Endothelial cell of umbilical vein (primary cell): ENCODE measurements at regions not wholly inside any gene's neighbourhood (a gene's known extent, or its start where the extent isn't known, plus 50 kb on each side); places are given as distances from the start of the nearest gene placed in this dataset.
"Not testable (repeated sequence)": the region's sequence is repeated elsewhere in the genome, so short reads cannot be mapped to it uniquely, and the experiment has no call there.

ENCODE experiments used
- BruUV-seq: library from RNA; stranded (reverse); fragments of 400-500 nt; replicated peaks from 2 replicates; lab custom pipeline; 2021; lab: Mats Ljungman, UMichigan
- CTCF ChIA-PET: fragments of 300-600, 350-600 bp; sonication (Branson Sonifier 250); formaldehyde crosslinking; loops from one replicate; lab custom pipeline; 2021; ENCODE audit warnings: antibody characterized with exemption, inconsistent platforms; lab: Charles Lee
- POLR2A ChIA-PET: fragments of 300-600, 350-600 bp; sonication (Branson Sonifier 250); formaldehyde crosslinking; loops from one replicate; lab custom pipeline; 2021; ENCODE audit warnings: antibody characterized with exemption, inconsistent platforms; lab: Charles Lee
- DNase-seq: peaks from one replicate; pipeline ENCODE4 v3.0.0-alpha.2; 2011; ENCODE audit warnings: low read depth, low spot score
- FAIRE-seq: peaks from 2 replicates; lab custom pipeline; 2011; peaks lifted over from hg19 to GRCh38; lab: Jason Lieb, UNC
- H2AFZ ChIP-seq: 2 replicates; pipeline ENCODE4 v1.6.0; 2012; ENCODE audit warnings: low read depth, low read length, control low read depth, inconsistent platforms
- H3K27ac ChIP-seq: 2 replicates; pipeline ENCODE4 v1.5.1; 2011; ENCODE audit warnings: low read depth, mild to moderate bottlenecking, control low read depth, low read length, moderate library complexity; ENCODE audit not compliant: insufficient read depth
- H3K27me3 ChIP-seq, 2 experiments: 2 replicates each; pipeline versions ENCODE4 v1.6.0 to v1.6.1; 2011; ENCODE audit warnings: low read length in 2 of 2, mixed read lengths in 1 of 2; ENCODE audit not compliant: control insufficient read depth in 2 of 2, insufficient read depth in 2 of 2
- H3K36me3 ChIP-seq, 2 experiments: 2 replicates in 1 of 2; 3 replicates in 1 of 2; pipeline ENCODE4 v1.5.1; 2011; ENCODE audit warnings: low read length in 2 of 2, mild to moderate bottlenecking in 1 of 2, moderate library complexity in 1 of 2; ENCODE audit not compliant: control insufficient read depth in 2 of 2, insufficient read depth in 2 of 2; ENCODE audit errors: extremely low read depth in 1 of 2
- H3K4me1 ChIP-seq: 3 replicates; pipeline ENCODE4 v1.5.1; 2011; ENCODE audit warnings: mild to moderate bottlenecking, low read length; ENCODE audit not compliant: control insufficient read depth, insufficient read depth; ENCODE audit errors: extremely low read depth
- H3K4me2 ChIP-seq: 2 replicates; pipeline ENCODE4 v1.6.1; 2011; ENCODE audit warnings: low read length, control low read depth, mixed read lengths; ENCODE audit not compliant: insufficient read depth
- H3K4me3 ChIP-seq, 3 experiments: fragments of 200-600 bp in 1 of 3; sonication (generic), shearing (Covaris generic) in 1 of 3; replicated peaks in 1 of 3; 2 replicates each; pipeline ENCODE4 v1.5.1; 2011 to 2016; ENCODE audit warnings: control low read depth in 3 of 3, low read length in 3 of 3, mild to moderate bottlenecking in 2 of 3, inconsistent platforms in 1 of 3, low read depth in 1 of 3, moderate library complexity in 1 of 3; ENCODE audit not compliant: insufficient read depth in 1 of 3
- H3K79me2 ChIP-seq: 2 replicates; pipeline ENCODE4 v1.6.0; 2012; ENCODE audit warnings: low read length, inconsistent platforms; ENCODE audit not compliant: control insufficient read depth, insufficient read depth
- H3K9ac ChIP-seq: replicated peaks from 2 replicates; pipeline ENCODE3; 2011; ENCODE audit warnings: low read length, control low read depth; ENCODE audit not compliant: insufficient read depth; ENCODE audit errors: extremely low read depth
- H3K9me1 ChIP-seq: replicated peaks from 3 replicates; pipeline ENCODE4 v1.6.0; 2011; ENCODE audit warnings: mild to moderate bottlenecking, low read length; ENCODE audit not compliant: control insufficient read depth, insufficient read depth; ENCODE audit errors: extremely low read depth
- H3K9me3 ChIP-seq: replicated peaks from 2 replicates; pipeline ENCODE4 v1.5.1; 2012; ENCODE audit warnings: low read length, inconsistent platforms; ENCODE audit not compliant: control insufficient read depth, insufficient read depth
- H4K20me1 ChIP-seq: replicated peaks from 2 replicates; pipeline ENCODE3; 2011; ENCODE audit warnings: mild to moderate bottlenecking, low read length; ENCODE audit not compliant: control insufficient read depth, insufficient read depth; ENCODE audit errors: extremely low read depth
- EZH2 ChIP-seq: IDR thresholded peaks from 2 replicates; pipeline ENCODE4 v1.6.1; 2012; ENCODE audit warnings: borderline replicate concordance, low read depth, mild to moderate bottlenecking, moderate library complexity, low read length, inconsistent platforms; ENCODE audit not compliant: severe bottlenecking
- FOS ChIP-seq: IDR thresholded peaks from 2 replicates; pipeline ENCODE4 v1.6.1; 2011; ENCODE audit warnings: mild to moderate bottlenecking, low read length, moderate library complexity, borderline replicate concordance; ENCODE audit not compliant: insufficient read depth
- GATA2 ChIP-seq: IDR thresholded peaks from 2 replicates; pipeline ENCODE4 v1.7.0; 2011; ENCODE audit warnings: low read depth, mild to moderate bottlenecking, moderate library complexity, mixed read lengths, low read length; ENCODE audit not compliant: insufficient read length, insufficient read depth
- JUN ChIP-seq: IDR thresholded peaks from 2 replicates; pipeline ENCODE4 v1.6.1; 2011; ENCODE audit warnings: borderline replicate concordance, low read depth; ENCODE audit not compliant: insufficient read length, insufficient read depth
- MYC ChIP-seq: IDR thresholded peaks from one replicate; pipeline ENCODE4 v1.6.1; 2011; ENCODE audit warnings: mild to moderate bottlenecking, low read depth, low read length
- POLR2A ChIP-seq: IDR thresholded peaks from 2 replicates; pipeline ENCODE4 v1.6.1; 2012; ENCODE audit warnings: low read depth, mild to moderate bottlenecking, control low read depth, low read length
- POLR2AphosphoS5 ChIP-seq: IDR thresholded peaks from 2 replicates; pipeline ENCODE4 v1.6.1; 2012; ENCODE audit warnings: low read depth, mild to moderate bottlenecking, control low read depth, low read length, moderate library complexity; ENCODE audit not compliant: insufficient read depth
- dilution Hi-C: fragments of 300-500 bp; cut with MboI; formaldehyde crosslinking; loops from one replicate; pipeline ENCODE4 v1.15.0; 2019; ENCODE audit warnings: low sequenced_read_pairs; ENCODE audit not compliant: extremely low pct_ligation_motif_present
- intact Hi-C: fragments of 100-400 bp; cut with micrococcal nuclease; formaldehyde crosslinking; loops from one replicate; pipeline ENCODE4 v1.10.0; 2022
- TF ChIP-seq, protein P1 (sequence below), 2 donors: IDR thresholded peaks; 1 replicate in 1 of 2; 2 replicates in 1 of 2; pipeline ENCODE4 v1.5.1; 2011; ENCODE audit warnings: low read length in 2 of 2, mild to moderate bottlenecking in 2 of 2, moderate library complexity in 2 of 2, control low read depth in 1 of 2, inconsistent platforms in 1 of 2, low read depth in 1 of 2; ENCODE audit not compliant: insufficient read depth in 1 of 2; ENCODE audit errors: extremely low read depth in 1 of 2
- TF ChIP-seq, protein P2 (sequence below): IDR thresholded peaks from 2 replicates; pipeline ENCODE4 v1.6.1; 2011; ENCODE audit not compliant: insufficient read depth, insufficient read length

DNA sequence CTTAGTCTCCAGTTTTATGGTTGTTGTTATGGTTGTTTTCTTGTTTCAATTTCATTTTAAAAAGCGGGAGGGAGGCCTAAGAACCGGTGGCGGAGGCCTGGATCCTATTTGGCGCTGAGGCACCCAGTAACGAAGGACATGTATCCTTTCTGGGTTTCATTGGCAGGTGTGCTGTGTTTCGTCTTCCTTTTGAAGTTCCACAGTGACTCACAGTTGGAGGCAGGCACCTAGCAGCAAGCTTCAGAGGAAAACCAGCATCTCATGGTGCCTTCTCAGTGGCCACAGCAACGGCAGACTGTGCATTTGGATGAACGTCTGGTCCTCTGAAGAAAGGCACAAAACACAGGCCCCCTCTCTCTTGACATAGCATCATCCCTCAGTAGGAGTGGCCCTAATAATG lies 697.2 kb downstream of the EFNB2 start:
- Histone ChIP-seq H3K4me2 (no peak overlapping the region), H3K4me3 (no peak overlapping the region), H3K9me1 (no peaks in the 10 kb centered on the region), H3K4me1 (no peaks in the 10 kb centered on the region), H3K36me3 (no peaks in the 10 kb centered on the region), H3K9me3 (no peaks in the 10 kb centered on the region), H3K79me2 (no peaks in the 10 kb centered on the region), H3K27ac (no peak overlapping the region), H3K27me3 (no peaks in the 10 kb centered on the region), H4K20me1 (no peaks in the 10 kb centered on the region), H3K9ac (no peak overlapping the region), H2AFZ (no peak overlapping the region)
- DNase-seq, result no peak
- POLR2A ChIA-PET, result no interaction called here
- no peak for FAIRE-seq
- intact Hi-C loops, result no loop called here
- no peak for TF ChIP-seq EZH2
- no peak for TF ChIP-seq FOS
- TF ChIP-seq JUN, result no peak
- TF ChIP-seq, protein P1, sequence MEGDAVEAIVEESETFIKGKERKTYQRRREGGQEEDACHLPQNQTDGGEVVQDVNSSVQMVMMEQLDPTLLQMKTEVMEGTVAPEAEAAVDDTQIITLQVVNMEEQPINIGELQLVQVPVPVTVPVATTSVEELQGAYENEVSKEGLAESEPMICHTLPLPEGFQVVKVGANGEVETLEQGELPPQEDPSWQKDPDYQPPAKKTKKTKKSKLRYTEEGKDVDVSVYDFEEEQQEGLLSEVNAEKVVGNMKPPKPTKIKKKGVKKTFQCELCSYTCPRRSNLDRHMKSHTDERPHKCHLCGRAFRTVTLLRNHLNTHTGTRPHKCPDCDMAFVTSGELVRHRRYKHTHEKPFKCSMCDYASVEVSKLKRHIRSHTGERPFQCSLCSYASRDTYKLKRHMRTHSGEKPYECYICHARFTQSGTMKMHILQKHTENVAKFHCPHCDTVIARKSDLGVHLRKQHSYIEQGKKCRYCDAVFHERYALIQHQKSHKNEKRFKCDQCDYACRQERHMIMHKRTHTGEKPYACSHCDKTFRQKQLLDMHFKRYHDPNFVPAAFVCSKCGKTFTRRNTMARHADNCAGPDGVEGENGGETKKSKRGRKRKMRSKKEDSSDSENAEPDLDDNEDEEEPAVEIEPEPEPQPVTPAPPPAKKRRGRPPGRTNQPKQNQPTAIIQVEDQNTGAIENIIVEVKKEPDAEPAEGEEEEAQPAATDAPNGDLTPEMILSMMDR (IDR thresholded peaks at IDR 0.05; ENCODE audit: extremely low read depth in 1 of 2, insufficient read depth in 1 of 2, low read depth in 1 of 2, low read length in 2 of 2), result no peak
- TF ChIP-seq GATA2, result no peak
- no peak for TF ChIP-seq POLR2AphosphoS5
- TF ChIP-seq MYC, result no peak
- no peak for TF ChIP-seq POLR2A
- TF ChIP-seq, protein P2, sequence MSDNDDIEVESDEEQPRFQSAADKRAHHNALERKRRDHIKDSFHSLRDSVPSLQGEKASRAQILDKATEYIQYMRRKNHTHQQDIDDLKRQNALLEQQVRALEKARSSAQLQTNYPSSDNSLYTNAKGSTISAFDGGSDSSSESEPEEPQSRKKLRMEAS, result no peak
- no TSS peak for BruUV-seq
- dilution Hi-C loops, result no loop called here
- CTCF ChIA-PET, result no interaction called here

DNA sequence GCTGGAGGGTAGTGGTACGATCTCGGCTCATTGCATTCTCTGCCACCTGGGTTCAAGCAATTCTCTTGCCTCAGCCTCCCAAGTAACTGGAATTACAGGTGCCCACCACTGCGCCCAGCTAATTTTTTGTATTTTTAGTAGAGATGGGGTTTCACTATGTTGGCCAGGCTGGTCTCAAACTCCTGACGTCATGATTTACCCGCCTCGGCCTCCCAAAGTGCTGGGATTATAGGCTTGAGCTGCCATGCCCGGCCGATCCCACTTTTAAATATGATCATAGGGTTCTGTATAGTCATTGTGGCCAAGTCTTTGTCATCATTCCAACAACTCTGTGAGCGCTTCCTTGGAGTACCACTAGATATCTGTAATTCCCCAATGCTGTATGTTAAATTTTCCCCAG lies 698.2 kb downstream of the EFNB2 start:
- H3K27ac ChIP-seq, BruUV-seq, H3K4me2 ChIP-seq, DNase-seq, H3K4me1 ChIP-seq, intact Hi-C loops, H3K4me3 ChIP-seq, FAIRE-seq, H4K20me1 ChIP-seq, dilution Hi-C loops, H3K27me3 ChIP-seq, CTCF ChIA-PET, H3K9ac ChIP-seq, POLR2A ChIA-PET, H3K9me3 ChIP-seq, H3K9me1 ChIP-seq, H3K36me3 ChIP-seq, H3K79me2 ChIP-seq, H2AFZ ChIP-seq: not testable (repeated sequence)
